ENCODE measurements at regions not wholly inside any gene's neighbourhood (a gene's known extent, or its start where the extent isn't known, plus 50 kb on each side); places are given as distances from the start of the nearest gene placed in this dataset.

GRCh38 chr20:51085769-51086168 is 62.9 kb upstream of the KCNG1 start:
- no peak for TF ChIP-seq CTCF (IDR thresholded peaks at IDR 0.05; ENCODE audit: low read length)
- no peak for TF ChIP-seq EZH2 (optimal IDR thresholded peaks at IDR 0.05; ENCODE audit: low read depth, low read length)
